K562 (cell line): ENCODE measurements at regions not wholly inside any gene's neighbourhood (a gene's known extent, or its start where the extent isn't known, plus 50 kb on each side); places are given as distances from the start of the nearest gene placed in this dataset.

Source experiments
- ATAC-seq: fragments of 200-7000 bp; cut with Tn5 transposase; 3 replicates; pipeline ENCODE4 v1.9.1; 2020; ENCODE audit warnings: moderate library complexity
- BruUV-seq: library from RNA; stranded (reverse); fragments of 400-500 nt; replicated peaks from 2 replicates; lab custom pipeline; 2021; lab: Mats Ljungman, UMichigan
- CTCF ChIA-PET: fragments of 300-600 bp; formaldehyde crosslinking; extraction: SDS; loops from one replicate; lab custom pipeline; 2021; ENCODE audit warnings: low intra/inter-chr PET ratio; lab: Yijun Ruan, JAX
- POLR2A ChIA-PET: fragments of 300-600, 350-650 bp; sonication (Branson Sonifier 250); formaldehyde crosslinking; extraction: SDS; loops from one replicate; lab custom pipeline; 2021; ENCODE audit warnings: antibody characterized with exemption, inconsistent platforms; lab: Yijun Ruan, JAX
- DNase-seq, 4 experiments: peaks; one replicate each; pipeline versions ENCODE4 v3.0.0 to v3.0.0-alpha.2; 2011 to 2018; ENCODE audit warnings: low spot score in 3 of 4, mixed read lengths in 3 of 4; ENCODE audit errors: extremely low read depth in 1 of 4
- FAIRE-seq: peaks from 2 replicates; lab custom pipeline; 2011; peaks lifted over from hg19 to GRCh38; lab: Jason Lieb, UNC
- H2AFZ ChIP-seq: 2 replicates; pipeline ENCODE4 v1.6.0; 2011; ENCODE audit warnings: low read depth, low read length, control low read depth, inconsistent platforms
- H3K27ac ChIP-seq: fragments of 200-600 bp; 3 replicates; pipeline ENCODE4 v1.8.0; 2011; ENCODE audit warnings: low read depth, mild to moderate bottlenecking, control low read depth, inconsistent platforms, low read length, moderate library complexity, mixed read lengths; ENCODE audit errors: extremely low read depth
- H3K27me3 ChIP-seq, 2 experiments: fragments of 300-600 bp in 1 of 2; 2 replicates in 1 of 2; 3 replicates in 1 of 2; pipeline versions ENCODE4 v1.6.0 to v1.8.0; 2011; ENCODE audit warnings: inconsistent platforms in 2 of 2, low read length in 2 of 2, mild to moderate bottlenecking in 1 of 2, mixed read lengths in 1 of 2, moderate library complexity in 1 of 2; ENCODE audit not compliant: control insufficient read depth in 2 of 2, insufficient read depth in 2 of 2
- H3K36me3 ChIP-seq: fragments of 300-600 bp; 3 replicates; pipeline ENCODE4 v1.8.0; 2011; ENCODE audit warnings: mild to moderate bottlenecking, low read length, inconsistent platforms; ENCODE audit not compliant: control insufficient read depth, insufficient read depth
- H3K4me1 ChIP-seq, 2 experiments: fragments of 200-600 bp in 1 of 2; replicated peaks in 1 of 2; 2 replicates in 1 of 2; 3 replicates in 1 of 2; pipeline versions ENCODE4 v1.5.1 to v1.8.0; 2011; ENCODE audit warnings: inconsistent platforms in 2 of 2, low read length in 2 of 2, mild to moderate bottlenecking in 1 of 2, mixed read lengths in 1 of 2, moderate library complexity in 1 of 2; ENCODE audit not compliant: control insufficient read depth in 2 of 2, insufficient read depth in 2 of 2
- H3K4me2 ChIP-seq: 2 replicates; pipeline ENCODE4 v1.6.1; 2011; ENCODE audit warnings: low read length, control low read depth, inconsistent platforms, mixed read lengths; ENCODE audit not compliant: insufficient read depth
- H3K4me3 ChIP-seq: fragments of 200-600 bp; sonication (generic), shearing (Covaris generic); 2 replicates; pipeline ENCODE4 v1.5.1; 2016; ENCODE audit warnings: control low read depth, inconsistent platforms
- H3K79me2 ChIP-seq: fragments of 200-600 bp; 3 replicates; pipeline ENCODE4 v1.8.0; 2011; ENCODE audit warnings: low read length, inconsistent platforms; ENCODE audit not compliant: control insufficient read depth, insufficient read depth
- H3K9ac ChIP-seq, 2 experiments: 2 replicates each; pipeline versions ENCODE4 v1.6.0 to v1.6.1; 2011; ENCODE audit warnings: low read depth in 2 of 2, low read length in 2 of 2, control low read depth in 1 of 2, inconsistent platforms in 1 of 2, mild to moderate bottlenecking in 1 of 2, mixed read lengths in 1 of 2; ENCODE audit not compliant: insufficient read depth in 1 of 2
- H3K9me1 ChIP-seq: one replicate; pipeline ENCODE4 v1.6.0; 2011; ENCODE audit warnings: inconsistent platforms, mild to moderate bottlenecking, low read length, moderate library complexity; ENCODE audit not compliant: control insufficient read depth, insufficient read depth
- H3K9me3 ChIP-seq: replicated peaks from 2 replicates; pipeline ENCODE4 v1.5.1; 2011; ENCODE audit warnings: low read depth, low read length, inconsistent platforms; ENCODE audit not compliant: control insufficient read depth, insufficient read depth
- H4K20me1 ChIP-seq: replicated peaks from 2 replicates; pipeline ENCODE4 v1.6.1; 2011; ENCODE audit warnings: low read length, inconsistent platforms, mixed read lengths; ENCODE audit not compliant: control insufficient read depth, insufficient read depth
- EP400 ChIP-seq: fragments of 450-650 bp; IDR thresholded peaks from 2 replicates; pipeline ENCODE4 v1.6.1; 2017; ENCODE audit warnings: antibody characterized with exemption, mild to moderate bottlenecking, moderate library complexity
- FOXA3 ChIP-seq, 2 experiments: fragments of 450-650 bp in 1 of 2; sonication (generic) in 1 of 2; formaldehyde crosslinking; IDR thresholded peaks in 1 of 2; conservative IDR thresholded peaks in 1 of 2; 2 replicates each; pipeline versions ENCODE4 v1.4.0 to v1.8.0; 2020 to 2022; ENCODE audit warnings: mild to moderate bottlenecking in 2 of 2, missing genetic modification reagents in 1 of 2
- HMGN3 ChIP-seq: IDR thresholded peaks from 2 replicates; pipeline ENCODE4 v1.6.1; 2011; ENCODE audit warnings: borderline replicate concordance, low read depth, mild to moderate bottlenecking, mixed read lengths, low read length; ENCODE audit not compliant: insufficient read length; ENCODE audit errors: extremely low read depth
- MAX ChIP-seq: sonication (generic); formaldehyde crosslinking; IDR thresholded peaks from 2 replicates; pipeline ENCODE4 v1.9.0; 2022; ENCODE audit warnings: mild to moderate bottlenecking, missing genetic modification reagents
- MECOM ChIP-seq: fragments of 250-450 bp; sonication (Bioruptor Pico); IDR thresholded peaks from 2 replicates; pipeline ENCODE4 v1.8.0; 2022; ENCODE audit warnings: inconsistent platforms
- PATZ1 ChIP-seq: fragments of 250-450 bp; sonication (Bioruptor Pico); IDR thresholded peaks from 2 replicates; pipeline ENCODE4 v1.5.0; 2020; ENCODE audit warnings: mild to moderate bottlenecking, borderline replicate concordance
- RUNX1 ChIP-seq: sonication (generic); IDR thresholded peaks from 2 replicates; pipeline ENCODE4 v1.6.1; 2016; ENCODE audit warnings: antibody characterized with exemption, low read depth
- ZNF175 ChIP-seq: fragments of 200-800 bp; sonication (Bioruptor generic); IDR thresholded peaks from 2 replicates; pipeline ENCODE4 v1.6.1; 2016; ENCODE audit warnings: low read depth, mild to moderate bottlenecking, missing genetic modification characterization, missing compliant biosample characterization
- ZNF76 ChIP-seq: fragments of 250-450 bp; sonication (Bioruptor Pico); IDR thresholded peaks from 2 replicates; pipeline ENCODE4 v1.4.0; 2020; ENCODE audit warnings: mild to moderate bottlenecking, moderate library complexity, borderline replicate concordance
- WGBS: fragments of 100-300 bp; shearing (Covaris generic); methylation state at CpG from one replicate; pipeline ENCODE4 v1.1.6; 2016; ENCODE audit warnings: low coverage, mixed read lengths; ENCODE audit not compliant: insufficient coverage; ENCODE audit errors: missing lambda C conversion rate; 5-methylcytosine and 5-hydroxymethylcytosine counted together
- in situ Hi-C: fragments of 300-500 bp; cut with MboI; formaldehyde crosslinking; loops from 4 replicates; pipeline ENCODE4 v1.15.0; 2018; ENCODE audit warnings: inconsistent platforms, mixed read lengths
- intact Hi-C: fragments of 100-400 bp; cut with micrococcal nuclease; formaldehyde crosslinking; loops from 2 replicates; pipeline ENCODE4 v1.14.2; 2022
- TF ChIP-seq, protein P1 (sequence below): sonication (generic); formaldehyde crosslinking; IDR thresholded peaks from 2 replicates; pipeline ENCODE4 v1.9.0; 2022; ENCODE audit warnings: mild to moderate bottlenecking, missing genetic modification reagents

DNA sequence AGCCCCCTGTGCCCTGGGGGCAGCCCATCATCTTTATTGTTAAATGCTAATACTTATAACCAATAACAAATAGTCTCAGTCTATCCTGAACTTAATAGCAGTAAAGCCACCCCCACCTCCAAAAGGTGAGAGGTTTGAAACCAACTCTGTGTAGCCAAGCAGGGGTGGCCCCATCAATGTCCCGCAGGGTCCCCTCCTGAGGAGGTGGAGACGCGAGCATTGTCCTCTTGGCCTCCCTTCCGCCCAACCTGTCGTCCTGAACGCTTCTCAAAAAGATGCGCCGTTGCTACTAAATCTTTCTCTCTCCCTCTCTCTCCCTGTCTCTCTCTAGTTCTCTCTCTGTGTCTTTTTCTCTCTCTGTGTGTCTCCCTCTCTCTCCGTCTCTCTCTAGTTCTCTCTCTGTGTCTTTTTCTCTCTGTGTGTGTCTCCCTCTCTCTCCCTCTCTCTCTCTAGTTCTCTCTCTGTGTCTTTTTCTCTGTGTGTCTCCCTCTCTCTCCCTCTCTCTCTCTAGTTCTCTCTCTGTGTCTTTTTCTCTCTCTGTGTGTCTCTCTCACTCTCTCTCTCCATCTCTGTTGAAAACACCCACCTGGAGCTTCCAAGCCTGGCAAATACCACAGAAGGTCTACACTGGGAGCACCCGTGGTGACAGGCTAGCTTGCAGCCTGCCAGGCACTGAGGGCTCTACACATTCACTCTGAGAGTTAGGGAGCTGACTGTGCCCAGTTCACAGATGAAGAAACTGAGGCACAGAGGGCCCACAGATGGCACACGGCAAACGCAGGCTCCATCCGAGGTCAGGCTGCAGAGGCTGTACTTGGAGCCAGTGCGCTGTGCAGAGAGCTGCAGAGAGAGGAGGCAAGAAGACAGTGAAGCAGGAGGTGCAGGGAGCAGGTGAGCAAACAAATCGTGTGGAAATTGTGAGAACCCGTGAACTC lies 185.9 kb downstream of the C16orf95 start:
- Histone ChIP-seq H3K9me3 (peaks cover 3% of the 10 kb centered on the region), H3K27me3 (peaks cover 3 to 56% of the 10 kb centered on the region in 2 experiments; a peak in 2 of 5 replicates), H2AFZ (no peak overlapping the region), H3K4me2 (no peak overlapping the region), H3K27ac (no peak overlapping the region), H3K4me3 (no peak overlapping the region), H3K4me1 (no peaks in the 10 kb centered on the region), H4K20me1 (peaks cover 5% of the 10 kb centered on the region; the same call in 1 of the 2 replicates), H3K9ac (no peak overlapping the region), H3K79me2 (no peaks in the 10 kb centered on the region), H3K36me3 (no peaks in the 10 kb centered on the region), H3K9me1 (no peaks in the 10 kb centered on the region)
- ATAC-seq (no peak), FAIRE-seq (no peak), DNase-seq (no peak)
- CTCF ChIA-PET, result no interaction called here
- TF ChIP-seq MECOM (CRISPR knock-in tag) (no peak), PATZ1 (CRISPR knock-in tag) (no peak), ZNF175 (CRISPR knock-in tag) (no peak), HMGN3 (no peak), EP400 (no peak), FOXA3 (CRISPR knock-in tag; conservative IDR thresholded peaks at IDR 0.05 in 1 of 2, IDR thresholded peaks at IDR 0.05 in 1 of 2) (no peak), ZNF76 (CRISPR knock-in tag) (no peak), RUNX1 (no peak), MAX (no peak)
- TF ChIP-seq, protein P1, sequence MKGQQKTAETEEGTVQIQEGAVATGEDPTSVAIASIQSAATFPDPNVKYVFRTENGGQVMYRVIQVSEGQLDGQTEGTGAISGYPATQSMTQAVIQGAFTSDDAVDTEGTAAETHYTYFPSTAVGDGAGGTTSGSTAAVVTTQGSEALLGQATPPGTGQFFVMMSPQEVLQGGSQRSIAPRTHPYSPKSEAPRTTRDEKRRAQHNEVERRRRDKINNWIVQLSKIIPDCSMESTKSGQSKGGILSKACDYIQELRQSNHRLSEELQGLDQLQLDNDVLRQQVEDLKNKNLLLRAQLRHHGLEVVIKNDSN, result no peak
- in situ Hi-C loops (no loop called here), intact Hi-C loops (no loop called here)
- no TSS peak for BruUV-seq
- WGBS, result 12% methylated on average over 16 of the region's 16 CpGs
- POLR2A ChIA-PET, result no interaction called here
